Neural cell (in vitro differentiated cells): ENCODE measurements at regions not wholly inside any gene's neighbourhood (a gene's known extent, or its start where the extent isn't known, plus 50 kb on each side); places are given as distances from the start of the nearest gene placed in this dataset.

Experiments
- H2AFZ ChIP-seq: fragments of 200-600, 300-800 bp; sonication (generic), shearing (Covaris generic); 2 replicates; pipeline ENCODE4 v1.6.0; 2014; ENCODE audit warnings: low read depth, mild to moderate bottlenecking, antibody characterized with exemption, low read length, moderate library complexity
- H3F3A ChIP-seq: fragments of 200-600 bp; shearing (Covaris generic); 2 replicates; pipeline ENCODE4 v1.6.1; 2016; ENCODE audit warnings: mild to moderate bottlenecking, moderate library complexity, mixed read lengths, antibody characterized with exemption, low read length; ENCODE audit not compliant: insufficient read depth, poor library complexity, severe bottlenecking
- H3K27ac ChIP-seq: fragments of 200-600, 300-800 bp; sonication (generic), shearing (Covaris generic); 2 replicates; pipeline ENCODE4 v1.5.1; 2014; ENCODE audit warnings: mild to moderate bottlenecking, low read length, moderate library complexity
- H3K27me3 ChIP-seq: fragments of 300-800, 200-600 bp; sonication (generic), shearing (Covaris generic); 2 replicates; pipeline ENCODE4 v1.6.0; 2014; ENCODE audit warnings: mild to moderate bottlenecking, low read depth, low read length, moderate library complexity; ENCODE audit not compliant: insufficient read depth
- H3K36me3 ChIP-seq: fragments of 300-800, 200-600 bp; sonication (generic), shearing (Covaris generic); 2 replicates; pipeline ENCODE4 v1.5.1; 2014; ENCODE audit warnings: mild to moderate bottlenecking, antibody characterized with exemption, low read length, moderate library complexity; ENCODE audit not compliant: insufficient read depth
- H3K4me2 ChIP-seq: fragments of 300-800, 200-600 bp; sonication (generic), shearing (Covaris generic); 2 replicates; pipeline ENCODE4 v1.6.0; 2014; ENCODE audit warnings: mild to moderate bottlenecking, low read length
- H3K4me3 ChIP-seq: fragments of 300-800, 200-600 bp; sonication (generic), shearing (Covaris generic); 2 replicates; pipeline ENCODE4 v1.5.1; 2014; ENCODE audit warnings: mild to moderate bottlenecking, low read length, moderate library complexity
- H3K79me2 ChIP-seq: fragments of 200-600 bp; shearing (Covaris generic); replicated peaks from 2 replicates; pipeline ENCODE4 v1.6.0; 2014; ENCODE audit warnings: mild to moderate bottlenecking, low read length, moderate library complexity; ENCODE audit not compliant: insufficient read depth
- H3K9ac ChIP-seq: fragments of 300-800, 200-600 bp; sonication (generic), shearing (Covaris generic); 2 replicates; pipeline ENCODE4 v1.6.1; 2016; ENCODE audit warnings: mild to moderate bottlenecking, low read length, mixed read lengths
- H3K9me2 ChIP-seq: fragments of 200-600 bp; shearing (Covaris generic); 2 replicates; pipeline ENCODE4 v1.6.1; 2016; ENCODE audit warnings: mild to moderate bottlenecking, low read length, mixed read lengths; ENCODE audit not compliant: insufficient read depth
- H3K9me3 ChIP-seq: fragments of 200-600, 300-800 bp; sonication (generic), shearing (Covaris generic); 2 replicates; pipeline ENCODE4 v1.6.1; 2016; ENCODE audit warnings: mild to moderate bottlenecking, mixed run types, low read length, moderate library complexity, mixed read lengths
- H4K20me1 ChIP-seq: fragments of 200-600 bp; shearing (Covaris generic); 2 replicates; pipeline ENCODE4 v1.6.1; 2016; ENCODE audit warnings: mild to moderate bottlenecking, mixed run types; ENCODE audit not compliant: insufficient read depth
- EP300 ChIP-seq: fragments of 450-650 bp; conservative IDR thresholded peaks from 2 replicates; pipeline ENCODE4 v1.6.1; 2014; ENCODE audit warnings: antibody characterized with exemption, mild to moderate bottlenecking, moderate library complexity; ENCODE audit not compliant: poor library complexity, severe bottlenecking
- EZH2 ChIP-seq: fragments of 200-600, 300-800 bp; shearing (Covaris generic), sonication (generic); IDR thresholded peaks from 2 replicates; pipeline ENCODE4 v1.6.1; 2014; ENCODE audit warnings: antibody characterized with exemption, low read length, borderline replicate concordance, mild to moderate bottlenecking; ENCODE audit not compliant: insufficient read depth, poor library complexity, severe bottlenecking
- MXI1 ChIP-seq: fragments of 450-650 bp; conservative IDR thresholded peaks from 2 replicates; pipeline ENCODE4 v1.6.1; 2014; ENCODE audit warnings: antibody characterized with exemption, mild to moderate bottlenecking; ENCODE audit not compliant: poor library complexity, severe bottlenecking
- POLR2AphosphoS5 ChIP-seq: IDR thresholded peaks from 2 replicates; pipeline ENCODE4 v1.6.1; 2012
- RAD21 ChIP-seq: fragments of 450-650 bp; conservative IDR thresholded peaks from 2 replicates; pipeline ENCODE4 v1.6.1; 2014; ENCODE audit warnings: antibody characterized with exemption, mild to moderate bottlenecking, moderate library complexity
- SMC3 ChIP-seq: fragments of 450-650 bp; conservative IDR thresholded peaks from 2 replicates; pipeline ENCODE4 v1.6.1; 2014; ENCODE audit warnings: antibody characterized with exemption, mild to moderate bottlenecking, moderate library complexity; ENCODE audit not compliant: poor library complexity
- TAF1 ChIP-seq: IDR thresholded peaks from 2 replicates; pipeline ENCODE4 v1.6.1; 2012; ENCODE audit warnings: low read depth
- TF ChIP-seq, protein P1 (sequence below): fragments of 450-650 bp; IDR thresholded peaks from 2 replicates; pipeline ENCODE4 v1.5.1; 2014; ENCODE audit warnings: antibody characterized with exemption, mild to moderate bottlenecking, moderate library complexity; ENCODE audit not compliant: poor library complexity, severe bottlenecking
- TF ChIP-seq, protein P2 (sequence below): IDR thresholded peaks from 2 replicates; pipeline ENCODE4 v1.6.1; 2012; ENCODE audit warnings: borderline replicate concordance

GRCh38 chr12:91395628-91396135 lies 213.1 kb upstream of the DCN start:
- H3K79me2 ChIP-seq, result no peaks in the 10 kb centered on the region
- no peaks in the 10 kb centered on the region for H3K36me3 ChIP-seq
- no peak overlapping the region for H3K27ac ChIP-seq
- H3K9me3 ChIP-seq, result no peaks in the 10 kb centered on the region
- H3K9ac ChIP-seq, result no peak overlapping the region
- H3K9me2 ChIP-seq, result no peaks in the 10 kb centered on the region
- H3F3A ChIP-seq, result no peaks in the 10 kb centered on the region
- no peaks in the 10 kb centered on the region for H4K20me1 ChIP-seq
- H3K4me3 ChIP-seq, result no peak overlapping the region
- no peak overlapping the region for H2AFZ ChIP-seq
- TF ChIP-seq SMC3, result no peak
- no peak for TF ChIP-seq POLR2AphosphoS5
- TF ChIP-seq EP300, result no peak
- TF ChIP-seq RAD21, result no peak
- TF ChIP-seq, protein P1, sequence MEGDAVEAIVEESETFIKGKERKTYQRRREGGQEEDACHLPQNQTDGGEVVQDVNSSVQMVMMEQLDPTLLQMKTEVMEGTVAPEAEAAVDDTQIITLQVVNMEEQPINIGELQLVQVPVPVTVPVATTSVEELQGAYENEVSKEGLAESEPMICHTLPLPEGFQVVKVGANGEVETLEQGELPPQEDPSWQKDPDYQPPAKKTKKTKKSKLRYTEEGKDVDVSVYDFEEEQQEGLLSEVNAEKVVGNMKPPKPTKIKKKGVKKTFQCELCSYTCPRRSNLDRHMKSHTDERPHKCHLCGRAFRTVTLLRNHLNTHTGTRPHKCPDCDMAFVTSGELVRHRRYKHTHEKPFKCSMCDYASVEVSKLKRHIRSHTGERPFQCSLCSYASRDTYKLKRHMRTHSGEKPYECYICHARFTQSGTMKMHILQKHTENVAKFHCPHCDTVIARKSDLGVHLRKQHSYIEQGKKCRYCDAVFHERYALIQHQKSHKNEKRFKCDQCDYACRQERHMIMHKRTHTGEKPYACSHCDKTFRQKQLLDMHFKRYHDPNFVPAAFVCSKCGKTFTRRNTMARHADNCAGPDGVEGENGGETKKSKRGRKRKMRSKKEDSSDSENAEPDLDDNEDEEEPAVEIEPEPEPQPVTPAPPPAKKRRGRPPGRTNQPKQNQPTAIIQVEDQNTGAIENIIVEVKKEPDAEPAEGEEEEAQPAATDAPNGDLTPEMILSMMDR, result no peak
- TF ChIP-seq, protein P2, sequence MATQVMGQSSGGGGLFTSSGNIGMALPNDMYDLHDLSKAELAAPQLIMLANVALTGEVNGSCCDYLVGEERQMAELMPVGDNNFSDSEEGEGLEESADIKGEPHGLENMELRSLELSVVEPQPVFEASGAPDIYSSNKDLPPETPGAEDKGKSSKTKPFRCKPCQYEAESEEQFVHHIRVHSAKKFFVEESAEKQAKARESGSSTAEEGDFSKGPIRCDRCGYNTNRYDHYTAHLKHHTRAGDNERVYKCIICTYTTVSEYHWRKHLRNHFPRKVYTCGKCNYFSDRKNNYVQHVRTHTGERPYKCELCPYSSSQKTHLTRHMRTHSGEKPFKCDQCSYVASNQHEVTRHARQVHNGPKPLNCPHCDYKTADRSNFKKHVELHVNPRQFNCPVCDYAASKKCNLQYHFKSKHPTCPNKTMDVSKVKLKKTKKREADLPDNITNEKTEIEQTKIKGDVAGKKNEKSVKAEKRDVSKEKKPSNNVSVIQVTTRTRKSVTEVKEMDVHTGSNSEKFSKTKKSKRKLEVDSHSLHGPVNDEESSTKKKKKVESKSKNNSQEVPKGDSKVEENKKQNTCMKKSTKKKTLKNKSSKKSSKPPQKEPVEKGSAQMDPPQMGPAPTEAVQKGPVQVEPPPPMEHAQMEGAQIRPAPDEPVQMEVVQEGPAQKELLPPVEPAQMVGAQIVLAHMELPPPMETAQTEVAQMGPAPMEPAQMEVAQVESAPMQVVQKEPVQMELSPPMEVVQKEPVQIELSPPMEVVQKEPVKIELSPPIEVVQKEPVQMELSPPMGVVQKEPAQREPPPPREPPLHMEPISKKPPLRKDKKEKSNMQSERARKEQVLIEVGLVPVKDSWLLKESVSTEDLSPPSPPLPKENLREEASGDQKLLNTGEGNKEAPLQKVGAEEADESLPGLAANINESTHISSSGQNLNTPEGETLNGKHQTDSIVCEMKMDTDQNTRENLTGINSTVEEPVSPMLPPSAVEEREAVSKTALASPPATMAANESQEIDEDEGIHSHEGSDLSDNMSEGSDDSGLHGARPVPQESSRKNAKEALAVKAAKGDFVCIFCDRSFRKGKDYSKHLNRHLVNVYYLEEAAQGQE, result no peak
- TF ChIP-seq EZH2, result no peak
- TF ChIP-seq MXI1, result no peak
- no peak for TF ChIP-seq TAF1
- H3K4me2 ChIP-seq, result no peak overlapping the region
- H3K27me3 ChIP-seq, result no peaks in the 10 kb centered on the region

- TF ChIP-seq, protein P1, result no peak
- TF ChIP-seq EZH2, result no peak
- TF ChIP-seq, protein P2, result no peak
- no peak for TF ChIP-seq SMC3
- TF ChIP-seq MXI1, result no peak
- TF ChIP-seq RAD21, result no peak
- TF ChIP-seq EP300, result no peak
- no peak for TF ChIP-seq POLR2AphosphoS5
- TF ChIP-seq TAF1, result no peak
- Histone ChIP-seq H3K9me2 (no peaks in the 10 kb centered on the region), H3K9me3 (no peaks in the 10 kb centered on the region), H3K4me2 (no peak overlapping the region), H3K36me3 (no peaks in the 10 kb centered on the region), H3K4me3 (no peak overlapping the region), H3F3A (no peaks in the 10 kb centered on the region), H3K79me2 (no peaks in the 10 kb centered on the region), H4K20me1 (no peaks in the 10 kb centered on the region), H3K27me3 (no peaks in the 10 kb centered on the region), H3K27ac (no peak overlapping the region), H3K9ac (no peak overlapping the region), H2AFZ (no peak overlapping the region)
Measured at GRCh38 chr12:91394903-91395302, 212.3 kb upstream of the DCN start.
